Head of caudate nucleus (tissue), 42 donors: ENCODE measurements at regions not wholly inside any gene's neighbourhood (a gene's known extent, or its start where the extent isn't known, plus 50 kb on each side); places are given as distances from the start of the nearest gene placed in this dataset.
A peak's percentile ranks its signal among the peaks of the same experiment; 100 is the strongest.

ENCODE experiments used
- DNase-seq, 42 donors: peaks; one replicate each; pipeline versions ENCODE4 v3.0.0 to v3.0.0-alpha.2; 2020 to 2021; ENCODE audit warnings: mixed read lengths in 7 of 42
- intact Hi-C: fragments of 100-400 bp; cut with DNase I; formaldehyde crosslinking; loops from one replicate; pipeline ENCODE4 v1.15.0; 2022

- intact Hi-C loops, result no loop called here
- no peak for DNase-seq
These were observed 245.8 kb downstream of the ETAA1 start for GRCh38 chr2:67642961-67643360.

GRCh38 chr2:67645280-67646138 is 248.4 kb downstream of the ETAA1 start:
- no peak for DNase-seq
- intact Hi-C loops, result no loop called here

GRCh38 chr2:67646714-67647333 is 249.7 kb downstream of the ETAA1 start:
- no peak for DNase-seq

GRCh38 chr2:67649331-67650261 is 252.5 kb downstream of the ETAA1 start:
- no peak for DNase-seq
- intact Hi-C loops, result no loop called here

More at GRCh38 chr2:67646714-67647333, 249.7 kb downstream of the ETAA1 start:
- intact Hi-C loops, result no loop called here

- intact Hi-C loops, result no loop called here
- DNase-seq, result peak; percentile 9 to 75 (median 37)
These were observed 253.4 kb downstream of the ETAA1 start for GRCh38 chr2:67650291-67651133.

GRCh38 chr2:67651565-67651964 is 254.4 kb downstream of the ETAA1 start:
- no peak for DNase-seq
- intact Hi-C loops, result no loop called here

- intact Hi-C loops, result no loop called here
- DNase-seq, result no peak
These were observed 255.5 kb downstream of the ETAA1 start for GRCh38 chr2:67652679-67653078.

- DNase-seq, result no peak
- intact Hi-C loops, result no loop called here
These were observed 259.7 kb downstream of the ETAA1 start for GRCh38 chr2:67656875-67657274.

GRCh38 chr2:67658820-67659219 is 261.7 kb downstream of the ETAA1 start:
- intact Hi-C loops, result no loop called here
- DNase-seq, result no peak

GRCh38 chr2:67660015-67660602 is 263.0 kb downstream of the ETAA1 start:
- DNase-seq, result no peak
- intact Hi-C loops, result no loop called here

GRCh38 chr2:67660871-67661270 is 263.7 kb downstream of the ETAA1 start:
- intact Hi-C loops, result no loop called here
- DNase-seq, result no peak

GRCh38 chr2:67662222-67662621 is 265.1 kb downstream of the ETAA1 start:
- DNase-seq, result no peak
- intact Hi-C loops, result no loop called here

GRCh38 chr2:67663776-67664175 is 266.6 kb downstream of the ETAA1 start:
- no peak for DNase-seq
- intact Hi-C loops, result no loop called here

GRCh38 chr2:67666386-67667053 is 269.4 kb downstream of the ETAA1 start:
- DNase-seq, result no peak

GRCh38 chr2:67667054-67667908 is 270.1 kb downstream of the ETAA1 start:
- intact Hi-C loops, result no loop called here
- DNase-seq, result no peak

More at GRCh38 chr2:67666386-67667053, 269.4 kb downstream of the ETAA1 start:
- intact Hi-C loops, result no loop called here

- intact Hi-C loops, result no loop called here
- no peak for DNase-seq
These were observed 271.4 kb downstream of the ETAA1 start for GRCh38 chr2:67668538-67668937.

GRCh38 chr2:67669168-67669567 is 272.0 kb downstream of the ETAA1 start:
- intact Hi-C loops, result no loop called here

More at GRCh38 chr2:67669168-67669567, 272.0 kb downstream of the ETAA1 start:
- no peak for DNase-seq
